ENCODE measurements at regions not wholly inside any gene's neighbourhood (a gene's known extent, or its start where the extent isn't known, plus 50 kb on each side); places are given as distances from the start of the nearest gene placed in this dataset.
"Not testable (repeated sequence)": the region's sequence is repeated elsewhere in the genome, so short reads cannot be mapped to it uniquely, and the experiment has no call there.

GRCh38 chr1:59214248-59215208, 82.4 kb upstream of the FGGY start:
- no peak overlapping the region for H3K4me3 ChIP-seq (ENCODE audit: low read depth, low read length)
- no peak for TF ChIP-seq CTCF (IDR thresholded peaks at IDR 0.05; ENCODE audit: insufficient read depth, low read length, missing control alignments)
- ChIA-PET POLR2A (no interaction called here), CTCF (interaction anchor here (2.2 kb wide), 1 partner anchor 10 kb away, joined by 6 read pairs; no protein-coding TSS in a partner anchor)
- no peak for DNase-seq (ENCODE audit: low read depth, low spot score)

- no peak overlapping the region for H3K4me3 ChIP-seq (ENCODE audit: low read depth, low read length)
- POLR2A ChIA-PET = no interaction called here
- CTCF ChIA-PET = no interaction called here
- DNase-seq (ENCODE audit: low read depth, low spot score) = no peak
- no peak for TF ChIP-seq CTCF (IDR thresholded peaks at IDR 0.05; ENCODE audit: insufficient read depth, low read length, missing control alignments)
Measured at GRCh38 chr1:59215766-59216291, 81.1 kb upstream of the FGGY start.

- POLR2A ChIA-PET; CTCF ChIA-PET; DNase-seq (ENCODE audit: low read depth, low spot score); H3K4me3 ChIP-seq (ENCODE audit: low read depth, low read length): not testable (repeated sequence)
Measured at GRCh38 chr1:59217439-59217838, 79.5 kb upstream of the FGGY start.

- TF ChIP-seq CTCF (IDR thresholded peaks at IDR 0.05; ENCODE audit: insufficient read depth, low read length, missing control alignments) = no peak
- H3K4me3 ChIP-seq (ENCODE audit: low read depth, low read length) = no peak overlapping the region
- ChIA-PET POLR2A (interaction anchor here (0.6 kb wide), 1 partner anchor 316 kb away, joined by 3 read pairs; no protein-coding TSS in a partner anchor), CTCF (no interaction called here)
- DNase-seq (ENCODE audit: low read depth, low spot score) = no peak
Measured at GRCh38 chr1:59218521-59219236, 78.2 kb upstream of the FGGY start.

GRCh38 chr1:59219916-59220315, 77.0 kb upstream of the FGGY start:
- ChIA-PET POLR2A (no interaction called here), CTCF (no interaction called here)
- no peak for TF ChIP-seq CTCF (IDR thresholded peaks at IDR 0.05; ENCODE audit: insufficient read depth, low read length, missing control alignments)
- H3K4me3 ChIP-seq (ENCODE audit: low read depth, low read length) = no peak overlapping the region
- no peak for DNase-seq (ENCODE audit: low read depth, low spot score)

- H3K4me3 ChIP-seq (ENCODE audit: low read depth, low read length) = no peak overlapping the region
- TF ChIP-seq CTCF (IDR thresholded peaks at IDR 0.05; ENCODE audit: insufficient read depth, low read length, missing control alignments) = no peak
- DNase-seq (ENCODE audit: low read depth, low spot score) = no peak
- ChIA-PET POLR2A (no interaction called here), CTCF (interaction anchor here (0.9 kb wide), 1 partner anchor 479 kb away, joined by 3 read pairs; no protein-coding TSS in a partner anchor)
Measured at GRCh38 chr1:59220356-59220755, 76.5 kb upstream of the FGGY start.
